ENCODE measurements at regions not wholly inside any gene's neighbourhood (a gene's known extent, or its start where the extent isn't known, plus 50 kb on each side); places are given as distances from the start of the nearest gene placed in this dataset.

GRCh38 chr14:101189962-101190560 is 286.5 kb upstream of the RTL1 start:
- TF ChIP-seq, protein P1, sequence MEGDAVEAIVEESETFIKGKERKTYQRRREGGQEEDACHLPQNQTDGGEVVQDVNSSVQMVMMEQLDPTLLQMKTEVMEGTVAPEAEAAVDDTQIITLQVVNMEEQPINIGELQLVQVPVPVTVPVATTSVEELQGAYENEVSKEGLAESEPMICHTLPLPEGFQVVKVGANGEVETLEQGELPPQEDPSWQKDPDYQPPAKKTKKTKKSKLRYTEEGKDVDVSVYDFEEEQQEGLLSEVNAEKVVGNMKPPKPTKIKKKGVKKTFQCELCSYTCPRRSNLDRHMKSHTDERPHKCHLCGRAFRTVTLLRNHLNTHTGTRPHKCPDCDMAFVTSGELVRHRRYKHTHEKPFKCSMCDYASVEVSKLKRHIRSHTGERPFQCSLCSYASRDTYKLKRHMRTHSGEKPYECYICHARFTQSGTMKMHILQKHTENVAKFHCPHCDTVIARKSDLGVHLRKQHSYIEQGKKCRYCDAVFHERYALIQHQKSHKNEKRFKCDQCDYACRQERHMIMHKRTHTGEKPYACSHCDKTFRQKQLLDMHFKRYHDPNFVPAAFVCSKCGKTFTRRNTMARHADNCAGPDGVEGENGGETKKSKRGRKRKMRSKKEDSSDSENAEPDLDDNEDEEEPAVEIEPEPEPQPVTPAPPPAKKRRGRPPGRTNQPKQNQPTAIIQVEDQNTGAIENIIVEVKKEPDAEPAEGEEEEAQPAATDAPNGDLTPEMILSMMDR (IDR thresholded peaks at IDR 0.05): no peak
- no peak for TF ChIP-seq POLR2A (IDR thresholded peaks at IDR 0.05)
- no peak for TF ChIP-seq POLR2AphosphoS5 (IDR thresholded peaks at IDR 0.05)

Measured in suprapubic skin (tissue), 4 donors.